Central memory CD4-positive, alpha-beta T cell (primary cell): ENCODE measurements at regions not wholly inside any gene's neighbourhood (a gene's known extent, or its start where the extent isn't known, plus 50 kb on each side); places are given as distances from the start of the nearest gene placed in this dataset.

ENCODE experiments used
- DNase-seq: peaks from one replicate; pipeline ENCODE4 v3.0.0; 2022

DNA sequence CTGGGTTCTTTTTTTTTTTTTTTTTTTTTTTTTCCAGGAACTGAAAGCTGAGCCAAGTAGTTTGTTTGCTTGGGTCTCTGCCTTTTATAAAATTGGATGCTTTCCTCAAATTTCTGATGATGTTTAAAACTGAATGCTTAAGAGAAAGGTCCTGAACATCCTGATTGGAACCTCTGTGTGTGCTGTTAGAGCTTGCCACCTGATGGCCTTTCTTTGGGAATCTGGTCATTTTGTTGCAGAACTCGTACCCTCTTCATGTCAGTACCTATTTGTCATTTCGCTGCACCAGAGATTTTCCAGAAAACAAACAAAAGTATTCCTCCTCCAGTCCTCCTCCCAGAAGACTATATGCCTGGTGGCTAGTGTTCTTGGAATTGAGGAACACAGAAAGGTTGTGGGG lies 81.2 kb upstream of the KLF12 start:
- DNase-seq, result no peak

DNA sequence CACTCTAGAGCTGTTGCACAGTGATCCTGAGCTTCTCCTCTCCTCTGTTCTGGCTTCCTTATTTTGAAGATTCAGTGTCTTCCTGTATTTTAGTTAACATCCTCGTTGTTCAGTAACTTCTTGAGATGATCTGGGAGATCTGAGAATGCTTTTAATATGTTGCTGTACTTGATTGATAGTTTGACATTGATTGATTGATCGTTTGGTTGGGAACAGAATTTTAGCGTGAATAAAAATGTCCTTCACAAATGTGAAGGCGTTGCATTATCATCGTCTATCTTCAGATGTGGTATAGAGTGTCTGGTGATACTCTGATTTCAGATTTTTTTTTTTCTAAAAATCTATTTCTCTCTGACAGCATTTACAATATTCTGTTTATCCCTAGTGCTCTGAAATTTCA lies 80.1 kb upstream of the KLF12 start:
- no peak for DNase-seq

DNA sequence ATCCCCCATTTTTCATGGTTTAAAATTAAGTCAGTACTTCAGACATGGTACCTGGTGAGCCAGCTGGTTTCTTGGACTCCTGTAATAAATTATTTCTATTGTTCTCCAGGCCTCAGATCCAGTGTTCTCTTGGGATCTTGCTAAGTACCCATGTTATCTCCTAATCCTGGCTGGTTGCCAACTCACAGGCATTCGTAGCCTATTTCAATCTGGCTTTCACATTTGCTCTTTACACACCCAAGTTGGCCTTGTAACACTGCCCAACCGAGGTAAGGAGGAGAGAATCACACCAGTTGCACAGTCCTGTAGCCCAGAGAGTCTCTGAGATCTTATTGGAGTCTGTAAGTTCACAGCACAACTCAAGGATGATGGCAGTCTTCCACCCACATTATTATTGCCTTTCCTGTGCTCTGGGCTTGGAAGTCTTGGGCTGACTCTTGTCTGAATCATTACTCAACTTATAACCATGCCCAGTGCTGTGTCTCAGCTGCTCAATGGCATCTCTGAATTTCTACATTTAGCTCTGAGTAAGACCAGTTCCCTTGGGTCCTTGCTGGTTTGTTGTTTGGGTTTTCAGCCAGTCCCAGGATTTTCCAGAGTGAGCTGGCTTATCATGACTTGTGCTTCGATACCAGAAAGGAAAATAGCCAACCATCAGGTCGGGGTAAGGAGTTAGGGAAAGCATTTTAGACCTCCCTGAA lies 76.6 kb upstream of the KLF12 start:
- no peak for DNase-seq

DNA sequence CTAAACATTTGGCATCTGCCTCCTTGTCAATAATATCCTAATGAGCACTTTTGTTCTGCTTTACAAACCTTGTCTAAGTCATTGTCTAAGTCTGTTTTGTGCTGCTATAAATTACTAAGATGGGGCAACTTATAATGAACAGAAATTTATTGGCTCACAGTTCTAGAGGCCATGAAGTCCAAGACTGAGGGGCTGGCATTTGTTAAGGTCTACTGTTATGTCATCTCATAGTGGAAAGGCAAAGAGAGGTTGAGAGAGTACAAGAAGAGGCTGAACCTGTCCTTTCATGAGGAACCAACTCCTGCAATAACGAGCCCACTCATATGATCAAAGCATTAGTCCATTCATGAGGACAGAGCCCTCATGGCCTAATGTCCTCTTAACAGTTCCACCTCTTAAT lies 72.7 kb upstream of the KLF12 start:
- DNase-seq, result no peak

DNA sequence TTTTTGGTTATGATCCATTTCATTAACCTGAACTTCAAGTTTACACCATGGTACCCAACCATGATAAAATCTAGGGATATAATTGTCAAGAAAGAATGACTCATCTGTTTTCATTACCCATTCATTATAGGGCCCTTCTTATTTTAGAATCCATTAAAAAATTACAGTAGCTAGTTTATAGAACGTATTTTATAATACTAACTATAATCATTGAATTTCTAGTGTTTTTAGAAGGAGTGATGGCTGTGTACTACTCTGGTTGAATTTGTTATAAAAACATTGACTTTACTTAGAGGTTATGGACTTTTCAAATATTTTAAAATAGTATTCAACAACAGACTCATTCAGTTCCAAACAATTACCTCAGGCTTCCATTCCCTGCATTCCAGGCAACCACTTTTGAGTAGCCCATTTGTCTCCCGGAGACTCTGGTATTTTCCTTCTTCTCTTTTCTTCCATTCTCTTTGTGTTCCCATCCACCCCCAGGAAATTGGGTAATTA lies 71.9 kb upstream of the KLF12 start:
- no peak for DNase-seq

DNA sequence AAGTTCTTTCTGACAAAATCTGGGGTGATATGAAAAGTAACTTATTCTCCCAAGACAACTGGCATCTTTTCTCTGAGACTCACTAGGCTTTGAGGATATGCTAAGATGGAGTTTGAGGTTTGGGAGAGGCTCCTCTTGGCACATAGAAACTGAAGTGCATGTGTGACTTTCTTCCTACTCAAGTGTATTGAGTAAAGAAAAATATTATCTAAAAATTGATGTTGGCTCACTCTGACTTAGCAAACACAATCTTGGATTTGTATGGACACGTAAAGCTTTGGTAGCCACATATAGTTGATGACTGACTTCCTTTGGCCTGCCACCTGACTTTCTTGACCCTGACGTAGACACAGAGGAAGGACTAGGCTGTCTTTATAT lies 71.1 kb upstream of the KLF12 start:
- DNase-seq, result no peak

DNA sequence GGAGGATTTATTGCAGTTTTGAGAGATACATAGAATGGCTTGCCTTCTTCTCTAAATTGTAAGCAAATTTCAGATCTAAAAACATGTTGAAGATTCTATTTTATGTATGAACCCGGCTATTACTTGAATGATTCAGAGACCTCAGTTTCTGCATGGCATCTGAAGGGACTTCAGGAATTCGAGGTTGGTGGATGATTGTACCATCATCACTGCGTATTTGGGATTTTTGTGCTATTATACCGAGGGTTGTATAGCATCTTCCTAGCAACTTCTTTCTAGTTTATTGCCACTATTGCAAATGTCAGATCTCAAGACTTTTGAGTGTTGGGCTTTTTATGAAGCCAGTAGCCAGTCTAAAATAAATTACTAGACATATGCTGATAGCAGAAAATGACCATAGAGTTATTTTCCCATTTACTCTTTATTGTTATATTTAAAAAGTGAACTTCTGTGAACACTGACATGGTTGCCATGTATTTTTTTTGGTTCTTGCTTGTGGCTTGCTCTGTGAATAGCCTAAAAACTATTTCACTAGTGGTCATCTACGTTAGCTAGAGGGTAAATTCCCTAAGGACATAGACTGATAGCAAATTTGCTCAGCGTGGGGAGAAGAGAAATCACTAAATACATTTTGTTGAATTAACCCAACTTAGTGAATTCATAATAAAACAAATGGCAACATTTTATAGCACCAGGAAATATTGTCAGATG lies 70.6 kb upstream of the KLF12 start:
- DNase-seq, result no peak

DNA sequence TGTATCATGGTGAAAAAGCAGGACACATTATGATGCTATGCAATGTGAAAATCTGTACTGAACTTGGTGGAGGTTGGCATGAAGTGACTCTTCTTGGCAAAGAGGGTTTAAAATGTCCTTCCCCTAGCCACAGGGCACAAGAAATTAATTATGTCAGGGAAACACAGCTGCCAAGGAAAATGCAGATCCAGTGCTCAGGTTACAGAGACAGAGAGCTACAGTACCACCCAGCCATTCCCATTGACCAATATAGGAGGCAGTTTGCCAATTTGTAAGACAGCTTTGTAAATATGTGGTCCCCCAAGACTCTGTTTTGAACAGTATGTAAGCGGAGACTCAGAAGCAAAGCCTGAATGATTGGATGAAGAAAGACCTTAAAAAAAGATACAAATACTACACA lies 69.4 kb upstream of the KLF12 start:
- no peak for DNase-seq

DNA sequence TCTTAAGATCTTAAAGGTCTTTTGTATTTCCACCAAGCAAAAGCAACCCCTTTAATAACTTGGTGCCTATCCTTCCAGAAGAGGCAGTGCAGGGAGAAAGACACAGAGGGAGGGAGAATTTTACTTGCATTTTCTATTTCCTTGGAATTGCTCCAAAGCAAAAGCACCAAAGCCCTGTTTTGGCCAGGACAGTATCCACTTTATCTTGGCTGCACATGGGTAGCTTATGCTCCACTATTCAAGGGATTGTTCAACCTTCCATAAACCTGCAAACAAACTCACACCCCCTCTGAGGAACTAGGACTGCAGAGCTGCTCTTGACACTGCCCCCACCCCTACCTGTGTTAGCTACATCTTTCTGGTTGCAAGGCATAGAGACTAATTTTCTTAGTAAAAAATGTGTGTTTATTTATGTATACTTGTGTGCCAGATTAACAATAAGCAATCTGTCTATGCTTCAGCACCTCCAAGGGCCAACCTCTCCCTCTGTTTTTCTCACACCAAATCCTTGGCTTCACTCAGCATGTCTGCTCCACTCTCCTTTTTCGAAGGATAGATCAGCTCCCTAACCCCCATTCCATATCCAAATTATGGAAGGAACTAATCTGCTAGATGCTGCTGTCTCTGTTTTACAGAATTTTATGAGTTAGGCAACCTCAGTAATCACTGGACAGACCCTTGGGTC lies 68.1 kb upstream of the KLF12 start:
- DNase-seq, result no peak

DNA sequence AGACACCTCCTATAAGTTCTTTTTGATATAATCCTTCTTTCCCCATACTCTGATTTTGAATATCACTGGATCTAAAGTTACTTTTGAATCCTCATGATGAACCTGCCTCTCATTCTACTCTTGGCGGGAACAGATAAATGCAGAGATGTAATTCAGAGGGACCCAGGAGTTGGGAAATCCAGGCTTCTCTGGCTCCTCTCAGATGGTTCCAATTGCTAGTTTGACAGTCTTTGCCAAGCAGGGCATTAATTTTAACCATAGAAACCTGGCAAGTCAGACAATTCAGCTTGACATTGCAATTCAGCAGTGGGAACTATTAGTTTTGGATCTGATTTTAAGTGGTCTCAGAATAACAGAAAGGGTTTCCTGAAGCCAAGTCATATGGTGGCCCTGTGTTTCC lies 67.3 kb upstream of the KLF12 start:
- DNase-seq, result no peak

DNA sequence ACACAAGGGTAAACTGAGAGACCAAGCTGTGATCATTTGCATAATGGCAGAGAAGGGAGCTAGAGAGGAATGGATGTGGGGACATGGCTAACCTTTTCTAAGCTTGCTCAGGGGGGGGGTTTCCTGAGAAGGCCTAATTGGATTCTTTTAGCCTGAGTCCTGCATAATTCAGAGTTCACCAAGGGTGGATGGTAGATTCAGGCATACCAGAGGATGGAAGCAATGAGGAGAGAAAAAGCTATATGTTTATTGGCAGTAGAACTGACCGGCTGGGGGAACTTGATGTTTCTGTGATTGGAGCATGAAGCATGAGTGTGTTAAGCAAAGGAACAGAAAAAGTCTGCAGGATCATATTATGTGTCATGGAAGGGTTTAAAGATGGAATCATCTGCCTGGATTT lies 65.9 kb upstream of the KLF12 start:
- no peak for DNase-seq

DNA sequence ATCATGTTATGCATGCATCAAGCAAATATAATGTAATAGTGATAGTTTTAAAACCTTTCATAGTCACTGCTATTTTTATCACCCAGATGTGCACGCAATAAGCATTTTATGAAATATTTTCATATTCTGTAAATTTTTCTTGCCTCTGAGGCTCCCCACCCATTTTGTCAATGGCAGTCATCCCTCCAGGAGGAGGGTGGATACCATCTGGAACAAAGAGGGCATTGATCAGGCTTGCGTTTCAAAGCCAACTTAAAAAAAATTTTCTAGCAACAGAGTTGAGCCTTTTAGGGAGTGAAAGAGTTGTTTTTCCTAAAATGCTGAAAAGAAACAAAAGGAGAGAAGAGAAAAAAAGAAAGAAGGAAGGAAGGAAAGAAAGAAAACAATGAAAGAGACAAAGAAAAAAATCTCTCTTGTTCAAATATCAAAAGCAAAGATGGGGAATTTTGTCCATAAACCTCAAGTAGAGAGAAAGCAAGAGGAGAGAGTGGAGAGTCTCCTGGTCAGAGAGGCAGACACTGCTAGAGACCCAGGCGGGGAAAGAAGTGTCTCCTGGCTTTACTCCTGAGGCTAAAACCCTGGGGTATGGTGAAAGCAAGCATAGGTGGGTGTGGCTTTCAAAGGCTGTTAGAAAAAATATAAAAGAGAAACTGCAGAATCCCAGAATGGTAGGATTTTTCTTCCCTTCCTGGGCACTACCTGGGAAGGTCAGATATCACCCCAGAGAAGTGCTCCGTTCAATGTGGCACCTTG lies 63.6 kb upstream of the KLF12 start:
- no peak for DNase-seq

DNA sequence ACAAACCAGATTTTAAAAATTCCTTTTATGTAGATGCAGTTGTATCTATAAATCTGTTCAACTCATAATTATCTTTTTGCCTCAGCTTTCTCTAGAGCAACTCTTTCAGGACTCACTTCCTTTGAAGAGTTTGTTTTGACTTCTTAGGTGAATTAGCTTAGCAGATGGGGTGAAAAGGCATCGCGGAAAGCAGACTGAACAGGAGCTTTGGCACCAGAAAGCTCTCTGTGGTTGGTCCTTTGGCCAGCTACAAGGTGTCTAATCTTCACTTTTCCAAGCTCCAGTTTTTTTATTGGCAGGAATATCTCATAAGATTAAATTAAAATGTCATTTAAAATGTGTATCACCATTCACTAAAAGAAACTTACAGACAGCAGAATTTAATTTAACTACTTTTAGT lies 60.6 kb upstream of the KLF12 start:
- no peak for DNase-seq

DNA sequence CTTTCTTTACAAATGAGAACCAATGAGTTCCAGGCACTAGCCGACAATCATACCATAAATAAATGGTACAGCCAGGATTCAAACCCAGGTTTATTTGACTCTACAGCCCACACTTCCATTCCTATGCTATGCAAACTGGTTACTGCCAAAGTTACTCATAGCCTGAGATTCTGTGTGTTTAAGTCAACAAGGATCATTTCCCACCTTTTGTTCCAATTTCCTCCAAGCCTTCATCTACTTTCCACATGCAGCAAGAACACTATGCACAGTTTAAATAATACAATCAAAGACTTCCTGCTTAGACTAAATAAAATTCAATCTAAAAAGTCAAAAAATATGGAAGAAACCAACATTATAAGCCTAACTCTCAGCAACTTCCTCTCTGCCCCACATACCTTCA lies 59.2 kb upstream of the KLF12 start:
- no peak for DNase-seq

DNA sequence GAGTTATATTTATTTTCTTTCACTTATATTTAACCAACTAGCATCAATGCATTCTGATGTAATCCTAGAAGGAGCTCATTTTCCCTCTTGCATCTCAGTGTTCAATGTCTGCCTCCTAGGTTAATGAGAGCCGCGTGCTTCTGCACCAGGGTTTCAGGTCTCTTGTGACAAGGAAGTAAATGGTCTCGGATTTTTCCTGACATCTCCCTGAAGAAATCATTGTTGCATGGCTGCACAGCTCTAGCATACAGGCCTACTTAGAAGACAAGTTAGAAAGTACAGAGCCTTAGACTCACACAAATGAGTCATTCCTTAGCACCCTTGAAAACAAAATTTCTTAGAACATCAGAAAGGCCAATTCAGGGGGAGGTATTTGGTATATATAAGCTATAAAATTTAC lies 57.2 kb upstream of the KLF12 start:
- DNase-seq, result no peak

DNA sequence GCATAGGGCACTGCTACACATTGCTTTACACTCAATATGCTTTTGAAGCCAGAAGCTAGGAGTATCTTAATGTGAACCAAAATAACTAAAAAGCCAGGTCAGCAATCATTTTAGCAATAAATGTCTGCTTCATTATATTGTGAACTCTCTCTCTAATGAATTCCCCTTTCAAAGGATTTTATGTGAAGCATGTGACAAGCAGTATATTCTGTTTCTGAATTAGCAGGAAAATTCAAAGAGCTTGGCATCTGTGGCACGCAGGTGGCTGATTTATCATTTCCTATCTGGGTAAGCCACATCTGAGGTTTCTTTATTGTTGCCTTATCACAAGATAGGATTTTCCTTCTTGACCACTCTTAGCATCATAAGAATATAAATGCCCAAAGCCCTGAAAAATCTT lies 56.8 kb upstream of the KLF12 start:
- no peak for DNase-seq

DNA sequence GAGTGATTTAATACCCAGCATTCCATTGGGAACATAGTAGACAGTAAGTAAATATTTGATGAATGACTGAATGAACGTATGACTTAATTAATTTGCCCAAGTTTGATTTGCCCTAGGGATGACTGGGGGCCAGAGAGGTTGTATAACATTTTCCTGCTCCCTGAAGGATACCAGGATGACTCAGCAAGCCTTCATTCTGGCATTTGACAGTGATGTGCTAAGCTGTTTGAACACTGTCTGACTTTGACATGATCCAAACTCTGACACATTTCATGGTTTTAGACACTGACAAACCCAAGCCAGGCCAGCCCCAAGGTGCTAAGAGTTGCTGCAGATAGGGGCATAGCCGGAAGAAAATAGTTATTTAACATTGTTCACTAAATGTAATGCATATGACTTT lies 53.4 kb upstream of the KLF12 start:
- no peak for DNase-seq

DNA sequence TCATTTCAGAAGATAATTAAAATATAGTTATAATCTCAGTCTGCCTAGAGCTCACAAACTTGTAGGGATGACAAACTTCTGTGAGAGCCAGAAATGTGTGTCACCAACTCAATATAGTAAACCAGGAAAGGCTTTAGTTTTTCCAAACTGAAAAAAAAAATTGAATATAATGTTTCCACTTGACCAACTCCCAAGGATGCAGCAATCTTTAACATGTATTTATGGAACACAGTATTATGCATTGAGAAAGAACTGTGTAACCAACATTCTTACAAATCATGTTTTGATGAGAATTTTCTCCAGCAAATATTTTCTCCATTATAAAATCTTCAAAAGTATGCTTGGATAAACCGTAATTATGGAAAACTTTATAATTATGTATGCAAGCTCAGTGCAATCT lies 50.1 kb upstream of the KLF12 start:
- no peak for DNase-seq
